ENCODE measurements at regions not wholly inside any gene's neighbourhood (a gene's known extent, or its start where the extent isn't known, plus 50 kb on each side); places are given as distances from the start of the nearest gene placed in this dataset.

- no peak for DNase-seq
Measured at GRCh38 chr3:78161736-78162135, 1121.8 kb downstream of the ROBO2 start.

GRCh38 chr3:78163379-78163778 is 1123.5 kb downstream of the ROBO2 start:
- DNase-seq: no peak

GRCh38 chr3:78165876-78166275 is 1126.0 kb downstream of the ROBO2 start:
- DNase-seq: no peak

DNA sequence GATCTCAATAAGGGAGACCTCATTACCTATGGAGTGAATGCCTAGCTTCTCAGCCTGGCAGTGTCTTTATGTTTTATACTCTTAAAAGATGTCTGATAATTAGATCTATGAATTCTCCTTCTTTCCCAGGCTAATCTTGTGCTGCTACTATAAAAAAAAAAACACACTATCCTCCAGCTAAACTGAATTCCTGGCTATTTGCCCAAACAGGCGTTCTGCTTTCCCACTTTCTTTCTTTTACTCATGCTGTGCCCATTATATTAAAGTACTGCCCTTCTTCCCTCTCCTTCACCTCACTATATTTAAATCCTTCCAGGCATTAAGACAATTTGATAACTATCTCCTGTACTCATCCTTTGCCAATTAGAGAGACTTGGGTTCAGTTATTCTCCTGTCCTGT is 1134.9 kb downstream of the ROBO2 start:
- no peak for DNase-seq

DNA sequence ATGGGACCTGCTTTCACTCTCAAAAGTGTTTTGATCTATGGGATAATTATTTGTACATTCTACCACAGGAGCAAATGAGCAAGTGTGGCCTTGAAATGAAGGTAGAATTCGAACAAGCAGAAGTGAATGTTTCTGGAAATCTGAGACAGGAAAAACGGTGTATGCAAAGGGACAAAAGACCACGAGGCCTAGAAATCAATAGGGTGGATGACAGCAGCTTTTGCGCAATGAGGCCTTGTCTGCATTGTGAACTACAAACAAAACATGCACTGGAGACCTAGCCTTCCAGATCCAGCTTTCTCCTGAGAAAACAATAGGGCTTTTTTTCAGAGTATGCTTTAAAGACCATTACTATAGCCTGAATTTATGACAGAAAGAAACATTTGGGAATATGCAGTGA is 1137.0 kb downstream of the ROBO2 start:
- no peak for DNase-seq

- DNase-seq: no peak
Measured at GRCh38 chr3:78177780-78178179, 1137.9 kb downstream of the ROBO2 start.

DNA sequence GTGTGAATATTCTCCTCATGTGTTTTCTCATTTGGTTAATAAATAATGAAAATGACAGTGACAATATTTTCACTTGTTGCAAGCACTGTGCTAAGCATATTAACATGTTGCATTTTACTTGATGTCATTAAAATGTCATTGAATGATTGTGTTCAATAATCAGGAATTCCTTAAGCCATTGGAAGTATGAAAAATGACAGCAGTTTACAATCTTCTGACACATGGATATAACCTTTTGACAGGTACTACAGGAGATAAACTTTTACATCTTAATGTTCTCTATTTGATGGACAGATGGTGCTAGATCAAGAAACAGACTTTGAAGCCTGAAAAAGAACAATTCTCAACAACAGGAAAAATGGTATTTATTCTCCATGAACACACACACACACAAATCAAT is 1138.3 kb downstream of the ROBO2 start:
- no peak for DNase-seq

DNA sequence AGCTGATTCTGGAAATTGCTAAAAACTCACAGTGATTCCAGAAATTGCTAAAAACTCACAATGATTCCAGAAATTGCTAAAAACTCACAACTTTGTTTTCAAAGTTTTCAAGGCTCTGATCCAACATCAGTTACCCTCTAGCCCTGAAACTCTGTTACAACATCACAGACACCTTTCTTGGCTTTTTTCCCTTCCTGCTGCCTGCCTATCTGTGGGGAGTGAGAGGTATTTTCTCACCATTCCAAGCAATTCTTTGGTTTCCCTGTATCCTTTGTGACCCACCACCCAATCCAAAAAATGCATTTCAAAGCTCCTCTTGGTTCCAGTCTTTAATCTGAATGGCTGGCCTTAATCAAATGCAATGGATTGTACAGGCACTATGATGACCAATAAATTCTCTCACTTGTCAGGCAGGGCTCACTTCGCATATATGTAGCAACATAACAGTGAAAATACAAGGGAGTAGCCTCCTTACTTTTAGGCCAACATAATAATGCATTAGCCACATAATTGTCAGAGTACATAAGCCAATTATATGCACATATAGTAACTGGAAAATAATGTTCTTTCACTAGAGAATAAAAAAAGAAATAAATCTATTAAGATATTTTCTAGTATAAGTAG is 1139.0 kb downstream of the ROBO2 start:
- no peak for DNase-seq

DNA sequence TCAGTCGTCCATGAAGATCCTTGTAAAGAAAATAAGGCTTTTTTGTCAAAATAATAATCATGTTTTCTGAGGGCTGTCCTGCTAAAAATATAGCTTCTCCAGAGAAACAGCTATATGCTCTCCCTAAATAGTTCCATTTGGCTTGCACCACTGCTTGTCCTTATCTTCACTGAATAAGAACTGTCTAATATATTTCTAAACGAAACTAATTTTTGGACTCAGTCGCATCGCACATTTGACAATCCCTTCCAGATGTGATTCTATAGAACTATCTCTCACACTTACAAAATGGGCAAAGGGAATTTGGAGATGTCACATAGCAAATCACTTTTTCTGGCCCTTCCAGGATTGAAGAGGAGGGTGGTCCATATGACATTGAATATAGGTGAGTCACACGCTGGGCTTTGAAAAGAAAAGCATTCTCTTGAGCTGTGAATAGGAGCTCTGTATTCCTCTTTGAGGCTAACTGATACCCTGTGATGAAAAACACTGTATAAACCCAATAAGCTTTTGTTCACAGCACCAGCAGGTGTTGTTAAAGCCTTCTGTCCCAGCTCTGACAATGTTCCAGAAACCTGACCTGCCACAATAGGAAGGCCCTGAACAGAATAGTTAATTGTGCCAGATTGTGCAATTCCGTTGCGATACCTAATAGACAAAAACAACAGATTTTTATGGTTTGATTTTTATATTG is 1144.2 kb downstream of the ROBO2 start:
- DNase-seq: no peak

GRCh38 chr3:78186404-78186803 is 1146.5 kb downstream of the ROBO2 start:
- DNase-seq: no peak

- no peak for DNase-seq
Measured at GRCh38 chr3:78201091-78201490, 1161.2 kb downstream of the ROBO2 start.

DNA sequence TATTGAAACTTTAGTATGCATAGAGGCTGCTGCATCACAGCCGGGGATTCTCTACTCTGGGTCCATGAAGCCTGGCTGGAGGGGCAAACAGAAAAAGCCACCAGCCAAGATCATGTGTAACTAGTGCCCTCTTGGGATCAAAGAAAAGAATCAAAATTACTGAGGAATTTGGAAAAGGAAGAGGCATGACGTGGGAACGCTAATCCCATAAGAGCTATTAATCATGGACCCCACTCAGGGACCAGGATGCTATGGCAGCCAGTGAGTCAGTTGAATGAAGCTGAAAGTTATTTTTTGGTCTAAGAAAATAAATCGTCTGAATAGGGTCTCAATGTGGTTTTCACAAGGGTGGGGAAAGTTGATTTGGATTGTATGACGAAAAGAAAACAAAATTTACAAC is 1165.1 kb downstream of the ROBO2 start:
- DNase-seq: peak; percentile 67

DNA sequence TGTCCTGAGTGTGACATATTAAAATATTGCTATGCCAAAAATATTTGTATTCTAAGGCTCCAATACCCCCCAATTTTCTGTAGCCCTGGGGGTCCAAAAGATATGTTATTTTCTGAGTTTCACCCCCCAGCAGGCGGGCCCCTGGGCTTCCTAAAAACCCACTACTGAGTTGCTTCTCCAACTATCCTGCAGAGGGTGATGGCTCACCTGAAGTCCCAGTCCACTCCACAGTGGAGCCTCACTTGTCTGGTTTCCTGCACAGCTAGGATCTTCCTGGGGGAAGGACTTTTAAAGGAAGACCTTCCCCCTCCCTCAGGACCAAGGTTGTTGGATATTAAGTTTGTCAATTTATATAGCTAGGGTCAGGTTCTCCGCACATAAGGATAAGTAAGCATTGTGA is 1181.4 kb downstream of the ROBO2 start:
- no peak for DNase-seq

- no peak for DNase-seq
Measured at GRCh38 chr3:78221796-78222195, 1181.9 kb downstream of the ROBO2 start.

GRCh38 chr3:78235841-78236240 is 1195.9 kb downstream of the ROBO2 start:
- DNase-seq: no peak

GRCh38 chr3:78238811-78239210 is 1198.9 kb downstream of the ROBO2 start:
- DNase-seq: no peak

DNA sequence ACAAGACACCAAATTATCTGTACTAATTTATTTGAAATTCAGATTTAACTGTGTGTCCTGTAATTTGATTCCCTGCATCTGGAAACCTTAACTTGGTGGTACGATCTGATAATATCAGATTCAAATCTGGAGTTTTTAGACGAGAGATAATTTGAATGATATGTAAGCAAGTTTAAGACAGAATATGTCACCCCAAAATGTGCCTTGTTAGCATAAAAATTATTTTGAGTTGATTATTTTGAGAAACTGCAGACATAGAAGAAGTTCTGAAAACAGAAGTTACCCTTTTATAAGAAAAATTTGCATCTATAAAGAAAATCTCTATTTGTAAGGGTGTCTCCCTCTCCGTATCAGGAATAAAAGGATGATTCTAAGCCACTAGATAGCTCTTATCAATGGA is 1202.8 kb downstream of the ROBO2 start:
- DNase-seq: no peak

- DNase-seq: no peak
Measured at GRCh38 chr3:78244136-78244535, 1204.2 kb downstream of the ROBO2 start.

DNA sequence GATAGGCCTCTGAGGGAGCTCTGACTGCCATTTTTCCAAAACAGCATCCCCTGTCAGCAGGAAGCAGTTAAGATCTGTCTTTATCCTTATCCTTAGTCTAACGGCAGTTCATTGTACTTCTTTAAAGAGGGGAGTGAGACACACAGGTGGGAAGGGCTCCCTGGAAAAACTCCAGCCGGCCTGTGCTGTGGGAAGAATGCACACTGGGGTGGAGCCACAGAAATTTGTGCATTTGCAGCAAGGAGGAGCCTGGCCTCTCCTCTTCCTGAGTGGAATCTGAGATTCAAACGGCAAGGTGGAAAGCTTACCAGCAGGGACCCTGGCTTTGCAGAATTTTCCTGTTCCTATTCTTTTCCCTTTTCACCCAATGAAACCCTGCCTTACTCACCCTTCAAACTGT is 1209.4 kb downstream of the ROBO2 start:
- DNase-seq: no peak

DNA sequence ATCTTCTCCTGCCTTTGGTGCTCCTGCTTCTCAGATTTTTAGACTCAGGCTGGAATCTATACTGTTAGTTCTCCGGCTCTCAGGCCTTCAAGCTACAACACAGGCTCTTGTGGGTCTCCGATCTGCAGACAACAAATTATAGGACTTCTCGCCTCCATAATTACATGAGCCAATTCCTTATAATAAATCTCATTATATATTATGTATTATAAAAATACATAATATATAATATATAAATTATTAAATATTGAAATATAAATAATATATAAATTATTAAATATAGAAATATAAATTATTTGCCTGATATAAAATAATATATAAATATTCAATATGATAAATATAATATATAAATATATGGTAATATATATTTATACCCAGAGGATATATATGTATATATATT is 1214.0 kb downstream of the ROBO2 start:
- DNase-seq: no peak

DNA sequence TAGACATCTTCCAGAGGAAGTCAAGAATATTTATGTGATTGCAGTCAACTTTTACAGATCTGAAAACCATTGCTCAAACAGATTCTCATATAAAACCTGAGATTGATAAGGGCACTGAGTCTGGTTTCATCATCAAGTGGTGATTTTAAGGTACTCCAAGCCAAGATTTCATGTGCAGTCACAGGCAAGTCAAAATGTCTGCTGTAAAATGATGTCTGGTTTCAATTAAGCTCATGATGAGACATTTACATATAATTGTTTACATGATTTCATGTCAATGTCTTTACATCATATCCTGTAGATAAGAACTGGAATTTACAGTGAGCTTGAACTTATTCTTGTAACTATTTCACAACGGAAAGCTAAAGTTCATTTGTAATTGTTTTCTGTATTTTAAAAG is 1215.5 kb downstream of the ROBO2 start:
- DNase-seq: no peak

- DNase-seq: no peak
Measured at GRCh38 chr3:78256123-78256522, 1216.2 kb downstream of the ROBO2 start.

DNA sequence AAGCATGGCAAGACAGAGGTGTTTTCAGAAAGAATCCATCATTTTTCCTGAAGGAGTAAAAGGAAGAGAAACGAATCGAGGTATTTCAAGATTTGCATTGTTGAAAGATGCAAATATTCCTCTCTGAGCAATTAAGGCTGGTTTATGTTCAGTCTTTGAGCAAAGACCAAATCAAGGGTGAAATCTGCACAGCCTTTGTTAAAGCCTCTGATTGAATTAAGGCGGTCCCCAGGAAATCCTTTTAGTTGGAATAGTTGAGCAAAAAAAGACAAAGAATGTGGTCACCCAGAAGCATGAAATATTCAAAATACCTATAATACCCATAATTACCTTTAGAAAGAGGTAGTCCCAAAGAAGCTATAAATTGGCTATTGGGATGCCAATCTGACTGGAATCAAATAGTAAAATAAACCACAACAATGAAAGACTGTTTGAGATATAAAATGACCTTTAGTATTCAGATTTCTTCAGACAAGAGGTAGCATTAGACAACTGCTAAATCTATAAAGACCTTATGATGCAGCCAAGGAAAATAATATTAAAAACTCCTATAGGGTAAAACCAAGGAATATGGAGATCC is 1218.1 kb downstream of the ROBO2 start:
- no peak for DNase-seq

GRCh38 chr3:78258798-78259197 is 1218.9 kb downstream of the ROBO2 start:
- DNase-seq: peak; percentile 48

- DNase-seq: no peak
Measured at GRCh38 chr3:78260388-78260787, 1220.5 kb downstream of the ROBO2 start.

Measured in kidney glomerular epithelial cell (primary cell).